OCI-LY3 (cell line): ENCODE measurements at regions not wholly inside any gene's neighbourhood (a gene's known extent, or its start where the extent isn't known, plus 50 kb on each side); places are given as distances from the start of the nearest gene placed in this dataset.

Experiments used
- H2AFZ ChIP-seq: fragments of 200-600, 300-600 bp; shearing (Covaris generic); 2 replicates; pipeline ENCODE4 v1.6.0; 2014; ENCODE audit warnings: antibody characterized with exemption, low read depth, low read length
- H3K27ac ChIP-seq: fragments of 200-600, 300-600 bp; sonication (generic); 2 replicates; pipeline ENCODE4 v1.5.1; 2014; ENCODE audit warnings: mild to moderate bottlenecking, low read length, moderate library complexity, mixed read lengths
- H3K27me3 ChIP-seq: fragments of 200-600, 300-600 bp; sonication (generic); 2 replicates; pipeline ENCODE4 v1.6.1; 2014; ENCODE audit warnings: low read depth, low read length, mixed read lengths
- H3K36me3 ChIP-seq: fragments of 200-600, 300-600 bp; sonication (generic); replicated peaks from 2 replicates; pipeline ENCODE3; 2014; ENCODE audit warnings: low read depth, low read length, mixed read lengths
- H3K4me1 ChIP-seq: fragments of 300-600, 200-600 bp; sonication (generic); 2 replicates; pipeline ENCODE4 v1.6.1; 2014; ENCODE audit warnings: low read length, mixed read lengths
- H3K4me2 ChIP-seq: fragments of 200-600, 300-600 bp; sonication (generic); 2 replicates; pipeline ENCODE4 v1.6.1; 2014; ENCODE audit warnings: low read length, mixed read lengths
- H3K4me3 ChIP-seq: fragments of 300-600, 200-600 bp; sonication (generic); 2 replicates; pipeline ENCODE4 v1.5.1; 2014; ENCODE audit warnings: antibody characterized with exemption, mild to moderate bottlenecking, low read length, moderate library complexity
- H3K79me2 ChIP-seq: fragments of 300-600, 200-600 bp; shearing (Covaris generic); 2 replicates; pipeline ENCODE4 v1.6.1; 2014; ENCODE audit warnings: mild to moderate bottlenecking, low read length, mixed read lengths
- H3K9ac ChIP-seq: fragments of 300-600, 200-600 bp; shearing (Covaris generic); 2 replicates; pipeline ENCODE4 v1.6.0; 2014; ENCODE audit warnings: mild to moderate bottlenecking, low read length, moderate library complexity
- H3K9me3 ChIP-seq: fragments of 200-600, 300-600 bp; shearing (Covaris generic); 2 replicates; pipeline ENCODE4 v1.6.1; 2014; ENCODE audit warnings: low read length, mixed read lengths; ENCODE audit not compliant: insufficient read depth
- H4K20me1 ChIP-seq: fragments of 200-600, 300-600 bp; sonication (generic); 2 replicates; pipeline ENCODE4 v1.6.1; 2016; ENCODE audit warnings: low read length, mixed read lengths; ENCODE audit not compliant: insufficient read depth
- EZH2phosphoT487 ChIP-seq: fragments of 200-600 bp; shearing (Covaris generic); IDR thresholded peaks from 2 replicates; pipeline ENCODE4 v1.6.1; 2018; ENCODE audit warnings: antibody characterized with exemption, mixed run types, low read depth
- TF ChIP-seq, protein P1 (sequence below): fragments of 200-600, 300-600 bp; sonication (generic); IDR thresholded peaks from 2 replicates; pipeline ENCODE4 v1.5.1; 2014; ENCODE audit warnings: antibody characterized with exemption, low read length, low read depth

DNA sequence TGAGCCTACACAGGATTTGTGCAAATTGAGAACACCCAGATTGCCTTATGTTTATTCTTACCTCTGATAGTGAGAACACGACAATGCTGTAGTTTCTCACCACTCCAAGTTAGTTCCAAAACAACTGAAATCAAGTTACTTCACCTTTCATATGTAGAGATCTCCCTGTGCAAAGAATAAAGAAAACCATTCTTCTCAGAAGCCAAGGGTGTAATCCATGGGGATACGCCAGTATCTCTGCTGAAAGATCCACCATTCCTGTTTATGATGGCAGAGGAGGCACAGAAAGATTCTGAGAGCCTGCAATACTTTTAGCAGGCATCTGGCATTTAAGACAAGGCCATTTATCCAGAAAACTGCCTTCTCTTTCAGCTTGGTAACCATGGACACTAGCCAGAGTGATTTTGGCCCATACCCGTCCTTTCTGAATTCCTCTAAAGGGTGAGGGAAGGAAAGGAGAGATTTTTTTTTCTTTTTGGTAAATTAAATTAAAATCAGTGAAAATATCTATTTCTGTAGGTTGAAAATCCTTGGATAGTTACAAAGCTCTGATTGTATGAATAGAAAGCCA lies 355.4 kb upstream of the FAR2 start:
- Histone ChIP-seq H3K36me3 (peaks cover 13% of the 10 kb centered on the region), H3K27ac (no peak overlapping the region), H4K20me1 (no peaks in the 10 kb centered on the region), H3K4me3 (no peak overlapping the region), H3K9me3 (no peaks in the 10 kb centered on the region), H3K4me1 (peaks cover 14% of the 10 kb centered on the region), H3K27me3 (no peaks in the 10 kb centered on the region), H3K79me2 (no peaks in the 10 kb centered on the region), H2AFZ (no peak overlapping the region), H3K4me2 (no peak overlapping the region), H3K9ac (no peak overlapping the region)
- no peak for TF ChIP-seq EZH2phosphoT487
- TF ChIP-seq, protein P1, sequence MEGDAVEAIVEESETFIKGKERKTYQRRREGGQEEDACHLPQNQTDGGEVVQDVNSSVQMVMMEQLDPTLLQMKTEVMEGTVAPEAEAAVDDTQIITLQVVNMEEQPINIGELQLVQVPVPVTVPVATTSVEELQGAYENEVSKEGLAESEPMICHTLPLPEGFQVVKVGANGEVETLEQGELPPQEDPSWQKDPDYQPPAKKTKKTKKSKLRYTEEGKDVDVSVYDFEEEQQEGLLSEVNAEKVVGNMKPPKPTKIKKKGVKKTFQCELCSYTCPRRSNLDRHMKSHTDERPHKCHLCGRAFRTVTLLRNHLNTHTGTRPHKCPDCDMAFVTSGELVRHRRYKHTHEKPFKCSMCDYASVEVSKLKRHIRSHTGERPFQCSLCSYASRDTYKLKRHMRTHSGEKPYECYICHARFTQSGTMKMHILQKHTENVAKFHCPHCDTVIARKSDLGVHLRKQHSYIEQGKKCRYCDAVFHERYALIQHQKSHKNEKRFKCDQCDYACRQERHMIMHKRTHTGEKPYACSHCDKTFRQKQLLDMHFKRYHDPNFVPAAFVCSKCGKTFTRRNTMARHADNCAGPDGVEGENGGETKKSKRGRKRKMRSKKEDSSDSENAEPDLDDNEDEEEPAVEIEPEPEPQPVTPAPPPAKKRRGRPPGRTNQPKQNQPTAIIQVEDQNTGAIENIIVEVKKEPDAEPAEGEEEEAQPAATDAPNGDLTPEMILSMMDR = no peak

DNA sequence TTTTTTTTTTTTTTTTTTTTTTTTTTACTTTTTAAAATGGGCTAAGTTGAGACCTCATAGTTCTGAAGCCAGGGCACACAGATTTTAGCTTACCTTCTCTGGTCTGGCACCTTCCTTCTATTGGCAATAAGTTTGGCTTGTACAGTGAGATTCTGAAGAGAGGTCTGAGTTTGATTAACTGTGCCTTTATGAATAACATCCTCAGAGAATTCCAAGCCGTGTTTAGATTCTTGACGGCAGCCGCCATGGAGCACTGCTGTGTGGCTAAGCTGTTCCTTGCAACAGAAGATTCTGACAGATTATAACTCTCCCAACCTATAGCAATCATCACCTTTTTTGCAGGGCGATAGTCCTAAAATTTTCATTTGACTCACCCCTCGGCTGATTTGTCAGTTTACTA lies 354.9 kb upstream of the FAR2 start:
- no peaks in the 10 kb centered on the region for H3K79me2 ChIP-seq
- no peaks in the 10 kb centered on the region for H3K27me3 ChIP-seq
- no peak overlapping the region for H3K27ac ChIP-seq
- H3K4me1 ChIP-seq = peaks cover 18% of the 10 kb centered on the region
- no peak overlapping the region for H2AFZ ChIP-seq
- no peaks in the 10 kb centered on the region for H3K9me3 ChIP-seq
- no peak overlapping the region for H3K4me3 ChIP-seq
- no peaks in the 10 kb centered on the region for H4K20me1 ChIP-seq
- TF ChIP-seq, protein P1 = no peak
- no peak for TF ChIP-seq EZH2phosphoT487
- H3K9ac ChIP-seq = no peak overlapping the region
- H3K36me3 ChIP-seq = peaks cover 13% of the 10 kb centered on the region
- H3K4me2 ChIP-seq = no peak overlapping the region

DNA sequence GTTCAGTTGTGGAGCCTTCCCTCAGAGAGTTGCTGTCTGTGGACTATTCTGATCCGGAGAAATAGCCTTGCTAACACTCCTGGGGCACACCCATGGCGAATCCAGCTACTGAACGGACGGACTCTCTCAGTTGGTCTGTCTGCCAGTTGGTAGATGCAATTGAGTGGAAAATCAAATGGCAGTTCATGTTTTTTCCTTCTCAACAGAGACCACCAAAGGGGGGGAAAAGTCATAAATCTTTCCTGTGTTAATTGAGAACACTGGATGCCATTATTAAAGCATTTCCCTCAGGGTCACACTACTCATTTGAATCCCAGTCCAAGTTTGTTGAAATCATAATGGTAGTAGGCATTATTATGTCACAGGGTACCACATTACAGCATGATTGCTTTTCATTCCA lies 354.3 kb upstream of the FAR2 start:
- TF ChIP-seq, protein P1 = no peak
- no peak for TF ChIP-seq EZH2phosphoT487
- no peak overlapping the region for H2AFZ ChIP-seq

DNA sequence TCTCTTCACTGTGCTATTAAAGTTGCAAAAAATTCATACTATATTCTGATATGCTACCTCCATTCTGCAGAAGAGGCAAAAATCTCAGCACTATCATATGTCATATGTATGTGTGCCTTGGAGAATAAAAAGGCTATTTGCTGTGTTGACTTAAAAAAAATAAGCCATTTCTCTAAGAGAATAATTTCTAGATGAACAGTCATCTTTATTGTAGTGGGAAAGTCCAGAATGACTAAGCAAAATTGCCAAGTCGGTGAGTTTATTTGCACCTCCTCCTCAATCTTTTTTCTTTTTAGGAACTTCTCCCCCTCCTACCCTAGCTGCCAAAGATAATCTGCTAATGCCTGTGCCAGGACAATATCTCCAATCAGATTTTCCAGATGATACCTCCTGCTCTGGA lies 353.8 kb upstream of the FAR2 start:
- Histone ChIP-seq H3K4me2 (peak overlapping the region; percentile 24; the same call in 1 of the 2 replicates), H3K79me2 (no peaks in the 10 kb centered on the region), H3K4me1 (peaks cover 29% of the 10 kb centered on the region), H3K4me3 (no peak overlapping the region), H3K36me3 (peaks cover 13% of the 10 kb centered on the region), H2AFZ (no peak overlapping the region), H4K20me1 (no peaks in the 10 kb centered on the region), H3K27ac (no peak overlapping the region), H3K9ac (no peak overlapping the region), H3K9me3 (no peaks in the 10 kb centered on the region), H3K27me3 (no peaks in the 10 kb centered on the region)
- TF ChIP-seq, protein P1 = no peak
- TF ChIP-seq EZH2phosphoT487 = no peak

More for the DNA sequence above, 354.3 kb upstream of the FAR2 start:
- Histone ChIP-seq H3K4me1 (peaks cover 24% of the 10 kb centered on the region), H3K27me3 (no peaks in the 10 kb centered on the region), H3K4me2 (no peak overlapping the region), H3K27ac (no peak overlapping the region), H3K79me2 (no peaks in the 10 kb centered on the region), H3K9ac (no peak overlapping the region), H4K20me1 (no peaks in the 10 kb centered on the region), H3K9me3 (no peaks in the 10 kb centered on the region), H3K36me3 (peaks cover 13% of the 10 kb centered on the region), H3K4me3 (no peak overlapping the region)
